ENCODE measurements at regions not wholly inside any gene's neighbourhood (a gene's known extent, or its start where the extent isn't known, plus 50 kb on each side); places are given as distances from the start of the nearest gene placed in this dataset.

GRCh38 chr10:10542477-10542876 is 475.2 kb upstream of the CELF2 start:
- TF ChIP-seq POLR2A (IDR thresholded peaks at IDR 0.05): no peak
- no peak for TF ChIP-seq CTCF (IDR thresholded peaks at IDR 0.05)
